IPS DF 6.9 (cell line): ENCODE measurements at regions not wholly inside any gene's neighbourhood (a gene's known extent, or its start where the extent isn't known, plus 50 kb on each side); places are given as distances from the start of the nearest gene placed in this dataset.

Experiments used
- DNase-seq: peaks from one replicate; pipeline ENCODE4 v3.0.0-alpha.2; 2013; ENCODE audit warnings: low read depth, low spot score
- H3K27ac ChIP-seq: one replicate; pipeline ENCODE4 v1.5.1; 2013; ENCODE audit warnings: low read length, control low read depth
- H3K27me3 ChIP-seq: 2 replicates; pipeline ENCODE4 v1.6.1; 2013; ENCODE audit warnings: mild to moderate bottlenecking, low read length; ENCODE audit not compliant: control insufficient read depth, insufficient read depth
- H3K36me3 ChIP-seq: 2 replicates; pipeline ENCODE4 v1.6.1; 2013; ENCODE audit warnings: low read length; ENCODE audit not compliant: control insufficient read depth, insufficient read depth
- H3K4me1 ChIP-seq: 2 replicates; pipeline ENCODE4 v1.6.1; 2013; ENCODE audit warnings: low read length; ENCODE audit not compliant: control insufficient read depth, insufficient read depth
- H3K4me3 ChIP-seq: 2 replicates; pipeline ENCODE4 v1.5.1; 2013; ENCODE audit warnings: mild to moderate bottlenecking, low read length
- H3K9me3 ChIP-seq: 2 replicates; pipeline ENCODE4 v1.6.1; 2013; ENCODE audit warnings: low read length, inconsistent platforms; ENCODE audit not compliant: control insufficient read depth, insufficient read depth
- WGBS: extraction: QIAGEN DNeasy Blood & Tissue Kit; methylation state at CpG from one replicate; pipeline ENCODE4 v1.1.7; 2013; ENCODE audit warnings: mixed read lengths, missing lambda C conversion rate; ENCODE audit not compliant: insufficient read length, insufficient coverage; 5-methylcytosine and 5-hydroxymethylcytosine counted together

- Histone ChIP-seq H3K27me3 (no peaks in the 10 kb centered on the region), H3K9me3 (no peaks in the 10 kb centered on the region)
Observed at GRCh38 chr13:44104969-44105368, 225.3 kb downstream of the LACC1 start.

DNA sequence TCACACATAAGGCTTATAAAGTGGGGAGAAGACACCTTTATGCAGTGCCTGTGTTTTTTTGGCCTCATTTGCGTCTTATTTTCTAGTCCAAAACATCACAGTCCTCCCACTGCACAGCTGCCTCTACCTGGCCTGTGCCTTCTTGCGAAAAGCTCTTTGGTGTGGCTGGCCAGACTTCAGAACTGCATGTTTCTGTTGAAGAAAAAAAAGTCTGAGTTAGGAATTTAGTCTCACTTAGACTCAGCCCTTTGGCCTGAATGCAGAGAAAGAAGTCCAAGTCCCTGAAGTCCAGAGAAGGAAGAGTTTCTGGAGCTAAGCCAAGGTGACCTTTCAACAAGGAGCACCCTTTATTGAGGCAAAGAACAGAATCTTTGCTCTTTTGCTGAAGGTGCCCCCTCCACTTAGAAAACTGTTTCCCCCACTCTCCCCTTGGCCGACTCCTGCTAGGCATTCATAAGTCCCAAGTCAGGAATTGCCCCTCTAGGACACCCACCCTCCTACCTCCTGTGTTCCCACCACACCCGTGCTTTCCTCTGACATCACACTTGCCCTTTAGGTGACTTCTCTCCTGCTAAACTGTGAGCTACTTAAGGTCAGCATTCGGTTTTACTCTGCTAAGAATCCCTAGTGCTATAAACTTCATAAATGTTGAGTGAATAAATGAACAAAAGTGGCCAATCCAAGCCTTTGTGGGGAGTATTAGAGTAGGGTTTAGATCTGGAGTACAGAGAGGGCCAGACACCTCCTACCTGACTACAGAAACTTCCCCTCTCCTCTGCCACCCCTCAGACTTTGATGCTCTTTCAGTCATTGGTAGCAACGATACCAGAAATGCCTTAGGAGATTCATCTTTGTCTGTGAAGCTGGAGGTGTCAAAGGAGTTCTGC lies 226.8 kb downstream of the LACC1 start:
- WGBS: no CpG with 5 or more reads among the region's 6 CpGs
- H3K4me1 ChIP-seq: no peaks in the 10 kb centered on the region; the same call in 1 of the 2 replicates
- no peaks in the 10 kb centered on the region for H3K27me3 ChIP-seq

More at GRCh38 chr13:44104969-44105368, 225.3 kb downstream of the LACC1 start:
- Histone ChIP-seq H3K36me3 (no peaks in the 10 kb centered on the region), H3K27ac (no peak overlapping the region), H3K4me3 (no peak overlapping the region), H3K4me1 (no peaks in the 10 kb centered on the region; the same call in 1 of the 2 replicates)
- no CpG with 5 or more reads among the region's 5 CpGs for WGBS
- DNase-seq: no peak

GRCh38 chr13:44107357-44108121 lies 227.8 kb downstream of the LACC1 start:
- no CpG with 5 or more reads among the region's 10 CpGs for WGBS
- H3K9me3 ChIP-seq: no peaks in the 10 kb centered on the region
- H3K4me1 ChIP-seq: no peaks in the 10 kb centered on the region; the same call in 1 of the 2 replicates
- H3K27ac ChIP-seq: no peak overlapping the region
- H3K27me3 ChIP-seq: no peaks in the 10 kb centered on the region
- DNase-seq: no peak
- H3K4me3 ChIP-seq: no peak overlapping the region
- no peaks in the 10 kb centered on the region for H3K36me3 ChIP-seq

More for the DNA sequence above, 226.8 kb downstream of the LACC1 start:
- H3K36me3 ChIP-seq: no peaks in the 10 kb centered on the region
- no peak overlapping the region for H3K27ac ChIP-seq
- no peaks in the 10 kb centered on the region for H3K9me3 ChIP-seq
- DNase-seq: no peak
- no peak overlapping the region for H3K4me3 ChIP-seq

DNA sequence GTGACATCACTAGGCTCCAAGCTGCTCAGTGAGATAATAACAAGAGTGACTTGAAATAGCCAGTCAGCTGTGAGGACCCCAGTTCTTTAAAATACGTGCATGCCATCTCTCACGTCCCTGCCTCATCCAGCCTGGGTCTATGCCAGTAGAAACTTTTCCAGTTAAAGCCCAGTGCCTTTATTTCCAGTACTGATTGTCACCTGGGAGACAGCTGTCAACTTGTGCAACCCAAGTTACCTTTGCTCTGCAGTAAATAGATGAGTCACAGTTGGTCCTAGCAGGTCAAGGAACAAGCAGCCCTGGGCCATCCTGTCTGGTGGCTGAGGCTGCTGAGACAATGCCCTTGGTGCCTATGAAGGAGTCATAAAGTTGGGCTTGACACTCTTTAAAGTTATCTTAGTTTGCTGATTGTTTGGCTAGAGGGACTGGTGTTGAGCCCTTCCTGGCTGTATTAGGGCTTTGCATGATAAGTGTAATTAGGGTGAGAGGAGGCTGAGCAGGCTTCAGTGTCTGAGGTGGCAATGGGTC lies 228.7 kb downstream of the LACC1 start:
- H3K27me3 ChIP-seq: no peaks in the 10 kb centered on the region
- H3K9me3 ChIP-seq: no peaks in the 10 kb centered on the region
- H3K4me3 ChIP-seq: no peak overlapping the region
- H3K36me3 ChIP-seq: no peaks in the 10 kb centered on the region
- H3K4me1 ChIP-seq: no peaks in the 10 kb centered on the region; the same call in 1 of the 2 replicates
- WGBS: no CpG with 5 or more reads among the region's 2 CpGs
- no peak overlapping the region for H3K27ac ChIP-seq
- DNase-seq: no peak

- WGBS: no CpG with 5 or more reads among the region's 7 CpGs
- Histone ChIP-seq H3K4me1 (no peaks in the 10 kb centered on the region), H3K36me3 (no peaks in the 10 kb centered on the region), H3K9me3 (no peaks in the 10 kb centered on the region), H3K27me3 (no peaks in the 10 kb centered on the region), H3K4me3 (no peak overlapping the region), H3K27ac (no peak overlapping the region)
- no peak for DNase-seq
Observed at GRCh38 chr13:44110091-44110621, 230.5 kb downstream of the LACC1 start.

GRCh38 chr13:44111701-44112100 lies 232.0 kb downstream of the LACC1 start:
- Histone ChIP-seq H3K4me1 (no peaks in the 10 kb centered on the region), H3K36me3 (no peaks in the 10 kb centered on the region), H3K9me3 (no peaks in the 10 kb centered on the region), H3K27me3 (no peaks in the 10 kb centered on the region), H3K4me3 (no peak overlapping the region), H3K27ac (no peak overlapping the region)
- WGBS: no CpG with 5 or more reads among the region's 3 CpGs
- no peak for DNase-seq

- DNase-seq: no peak
- Histone ChIP-seq H3K4me1 (no peaks in the 10 kb centered on the region; the same call in 1 of the 2 replicates), H3K27me3 (no peaks in the 10 kb centered on the region), H3K27ac (no peak overlapping the region), H3K36me3 (no peaks in the 10 kb centered on the region), H3K4me3 (no peak overlapping the region), H3K9me3 (no peaks in the 10 kb centered on the region)
- no CpG with 5 or more reads among the region's 6 CpGs for WGBS
Observed at GRCh38 chr13:44112700-44113329, 233.1 kb downstream of the LACC1 start.

DNA sequence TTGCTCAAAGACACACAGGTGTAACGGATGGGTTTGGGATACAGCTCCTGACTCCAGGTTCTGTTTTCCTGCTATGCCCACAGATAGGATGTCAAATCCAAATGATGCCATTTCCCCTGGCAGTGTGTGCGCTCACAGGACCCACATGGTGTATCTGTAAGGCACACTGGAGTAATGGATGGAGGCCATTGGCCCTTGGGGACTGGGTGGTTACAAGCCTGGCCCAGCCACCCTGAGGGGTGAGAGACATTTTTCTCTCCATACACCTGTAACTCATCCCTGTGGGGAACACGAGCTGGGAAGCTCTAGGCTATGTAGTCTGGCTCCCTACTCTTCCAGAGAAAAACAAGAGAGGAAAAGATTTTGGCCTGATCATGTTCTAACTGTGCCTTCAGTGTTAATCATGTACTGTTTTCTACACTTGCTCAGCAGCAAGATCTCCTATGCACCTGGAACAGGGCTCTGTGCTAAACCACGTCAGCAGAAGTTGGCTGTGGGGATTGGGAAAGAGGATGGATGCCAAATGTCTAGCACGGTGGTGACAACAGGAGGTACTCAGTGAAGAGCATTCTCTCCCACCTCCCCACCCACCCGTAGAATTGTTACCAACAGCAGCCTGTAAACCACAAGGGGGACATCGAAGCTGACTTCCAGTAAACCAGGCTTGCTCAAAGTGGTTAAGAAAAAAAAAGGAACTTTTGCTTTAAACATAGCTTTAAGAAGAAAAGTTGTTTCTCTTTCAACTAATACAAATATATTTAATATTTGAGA lies 237.0 kb downstream of the LACC1 start:
- DNase-seq: no peak
- Histone ChIP-seq H3K9me3 (no peaks in the 10 kb centered on the region), H3K27me3 (no peaks in the 10 kb centered on the region), H3K4me3 (no peak overlapping the region), H3K36me3 (no peaks in the 10 kb centered on the region), H3K27ac (no peak overlapping the region), H3K4me1 (no peaks in the 10 kb centered on the region; the same call in 1 of the 2 replicates)
- no CpG with 5 or more reads among the region's 7 CpGs for WGBS

- no peaks in the 10 kb centered on the region for H3K36me3 ChIP-seq
- H3K27ac ChIP-seq: no peak overlapping the region
- no CpG with 5 or more reads among the region's 3 CpGs for WGBS
- no peaks in the 10 kb centered on the region; the same call in 1 of the 2 replicates for H3K4me1 ChIP-seq
- H3K27me3 ChIP-seq: no peaks in the 10 kb centered on the region
- H3K9me3 ChIP-seq: no peaks in the 10 kb centered on the region
- no peak overlapping the region for H3K4me3 ChIP-seq
- DNase-seq: no peak
Observed at GRCh38 chr13:44117351-44117750, 237.6 kb downstream of the LACC1 start.
